Dendritic cell treated with granulocyte-macrophage colony-stimulating factor and Interleukin-4, amounts not matched to agents 40 ng/mL and 50 ng/mL, for 4 days (primary cell): ENCODE measurements at regions not wholly inside any gene's neighbourhood (a gene's known extent, or its start where the extent isn't known, plus 50 kb on each side); places are given as distances from the start of the nearest gene placed in this dataset.

Experiments
- H3K27ac Mint-ChIP-seq: one replicate; pipeline ENCODE4 v1.8.0; 2022; ENCODE audit warnings: mild to moderate bottlenecking, mixed read lengths
- H3K27me3 Mint-ChIP-seq: one replicate; pipeline ENCODE4 v1.8.0; 2022; ENCODE audit warnings: mild to moderate bottlenecking, mixed read lengths
- H3K36me3 Mint-ChIP-seq: one replicate; pipeline ENCODE4 v1.8.0; 2022; ENCODE audit warnings: low read depth, mixed read lengths
- H3K4me1 Mint-ChIP-seq: one replicate; pipeline ENCODE4 v1.8.0; 2022; ENCODE audit warnings: low read depth, mixed read lengths
- H3K4me3 Mint-ChIP-seq: one replicate; pipeline ENCODE4 v1.8.0; 2022; ENCODE audit warnings: mild to moderate bottlenecking, moderate library complexity, mixed read lengths
- H3K9me3 Mint-ChIP-seq: one replicate; pipeline ENCODE4 v1.8.0; 2022; ENCODE audit warnings: mixed read lengths
- intact Hi-C: fragments of 100-400 bp; cut with micrococcal nuclease; formaldehyde crosslinking; loops from one replicate; pipeline ENCODE4 v1.15.0; 2022

- H3K36me3 Mint-ChIP-seq, result no peaks in the 10 kb centered on the region
- no peaks in the 10 kb centered on the region for H3K4me1 Mint-ChIP-seq
- H3K27ac Mint-ChIP-seq, result no peak overlapping the region
- H3K4me3 Mint-ChIP-seq, result no peak overlapping the region
- no peaks in the 10 kb centered on the region for H3K27me3 Mint-ChIP-seq
- intact Hi-C loops, result no loop called here
- peaks cover 12% of the 10 kb centered on the region for H3K9me3 Mint-ChIP-seq
Measured at GRCh38 chr10:108779501-108779900, 1143.8 kb downstream of the XPNPEP1 start.

DNA sequence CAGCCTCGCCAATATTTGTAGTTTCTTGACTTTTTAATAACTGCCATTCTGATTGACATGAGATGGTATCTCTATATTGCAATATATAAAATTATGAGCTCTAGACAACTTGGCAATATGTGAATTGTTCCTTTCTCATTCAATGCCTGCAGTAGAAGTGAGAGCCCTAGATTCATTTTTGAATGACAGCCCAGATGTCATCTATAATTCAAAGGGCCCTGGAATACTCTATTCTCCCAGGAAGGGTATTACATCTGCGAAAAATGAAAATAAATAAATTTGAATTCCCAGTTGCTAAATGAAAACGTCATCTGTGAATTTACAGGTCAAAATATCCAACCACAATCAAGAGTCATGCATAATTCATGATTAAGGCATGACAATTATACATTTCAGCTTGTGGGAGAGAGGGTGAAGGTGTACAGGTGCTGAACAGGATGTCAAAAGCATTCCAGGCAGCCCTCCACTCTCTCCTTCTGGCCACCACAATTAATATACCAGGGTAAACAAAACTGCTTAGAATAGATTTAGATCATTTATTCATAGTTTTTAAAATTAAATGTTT is 1147.3 kb downstream of the XPNPEP1 start:
- H3K36me3 Mint-ChIP-seq, result no peaks in the 10 kb centered on the region
- H3K9me3 Mint-ChIP-seq, result no peaks in the 10 kb centered on the region
- no peak overlapping the region for H3K27ac Mint-ChIP-seq
- intact Hi-C loops, result no loop called here
- no peaks in the 10 kb centered on the region for H3K4me1 Mint-ChIP-seq
- H3K27me3 Mint-ChIP-seq, result no peaks in the 10 kb centered on the region
- no peak overlapping the region for H3K4me3 Mint-ChIP-seq

- H3K27me3 Mint-ChIP-seq, result no peaks in the 10 kb centered on the region
Measured at GRCh38 chr10:108771106-108771505, 1152.2 kb downstream of the XPNPEP1 start.

GRCh38 chr10:108765794-108766193 is 1157.5 kb downstream of the XPNPEP1 start:
- H3K27me3 Mint-ChIP-seq, result no peaks in the 10 kb centered on the region
- no peaks in the 10 kb centered on the region for H3K4me1 Mint-ChIP-seq
- intact Hi-C loops, result no loop called here
- no peak overlapping the region for H3K27ac Mint-ChIP-seq
- H3K36me3 Mint-ChIP-seq, result no peaks in the 10 kb centered on the region
- H3K9me3 Mint-ChIP-seq, result no peaks in the 10 kb centered on the region
- no peak overlapping the region for H3K4me3 Mint-ChIP-seq

More at GRCh38 chr10:108771106-108771505, 1152.2 kb downstream of the XPNPEP1 start:
- H3K36me3 Mint-ChIP-seq, result no peaks in the 10 kb centered on the region
- no peaks in the 10 kb centered on the region for H3K4me1 Mint-ChIP-seq
- intact Hi-C loops, result no loop called here
- H3K27ac Mint-ChIP-seq, result no peak overlapping the region
- H3K9me3 Mint-ChIP-seq, result no peaks in the 10 kb centered on the region
- H3K4me3 Mint-ChIP-seq, result no peak overlapping the region

- Mint-ChIP-seq H3K27me3 (no peaks in the 10 kb centered on the region), H3K36me3 (no peaks in the 10 kb centered on the region), H3K9me3 (no peaks in the 10 kb centered on the region), H3K27ac (no peak overlapping the region), H3K4me3 (no peak overlapping the region), H3K4me1 (no peaks in the 10 kb centered on the region)
- intact Hi-C loops, result no loop called here
Measured at GRCh38 chr10:108757946-108758345, 1165.4 kb downstream of the XPNPEP1 start.

DNA sequence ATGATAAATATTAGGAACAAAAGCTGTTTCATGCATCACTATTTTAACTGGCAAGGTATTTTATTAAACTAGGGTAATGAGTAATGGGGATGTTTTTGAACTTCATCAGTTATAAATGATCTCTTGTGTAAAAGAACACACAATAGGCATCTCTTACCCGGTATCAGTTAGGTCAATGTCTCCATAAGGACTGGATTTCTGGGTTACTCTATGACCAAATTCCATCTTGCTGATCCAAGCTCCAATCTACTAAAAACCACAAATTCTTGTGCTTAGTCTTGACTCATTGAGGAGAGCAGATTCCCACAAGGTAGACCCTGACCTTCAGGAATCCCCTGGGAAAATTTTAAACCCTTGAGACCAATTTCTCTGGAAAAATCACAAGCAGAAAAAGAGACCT is 1167.7 kb downstream of the XPNPEP1 start:
- Mint-ChIP-seq H3K36me3 (no peaks in the 10 kb centered on the region), H3K27ac (no peak overlapping the region), H3K27me3 (no peaks in the 10 kb centered on the region)

DNA sequence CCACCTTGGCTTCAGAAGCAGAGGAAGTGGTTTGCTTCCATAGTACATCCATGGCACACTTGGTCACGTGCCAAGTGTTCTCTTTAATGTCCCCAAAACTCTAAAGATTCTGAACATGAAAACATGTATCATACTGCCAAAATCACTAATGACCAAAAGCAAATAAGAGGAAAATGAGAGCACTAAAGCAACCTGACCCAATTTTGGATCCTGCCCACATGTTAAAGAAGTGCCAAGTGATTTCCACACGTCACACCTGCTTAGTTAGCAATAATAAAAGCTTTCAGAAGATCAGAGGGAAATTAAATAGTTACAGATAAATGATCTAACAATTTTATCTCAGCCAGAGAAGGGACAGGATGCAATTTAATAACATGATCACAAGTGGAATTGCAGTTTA is 1170.0 kb downstream of the XPNPEP1 start:
- Mint-ChIP-seq H3K4me3 (no peak overlapping the region), H3K27ac (no peak overlapping the region), H3K27me3 (no peaks in the 10 kb centered on the region), H3K9me3 (no peaks in the 10 kb centered on the region), H3K36me3 (no peaks in the 10 kb centered on the region), H3K4me1 (no peaks in the 10 kb centered on the region)
- intact Hi-C loops, result no loop called here

More for the DNA sequence above, 1167.7 kb downstream of the XPNPEP1 start:
- no peaks in the 10 kb centered on the region for H3K4me1 Mint-ChIP-seq
- no peaks in the 10 kb centered on the region for H3K9me3 Mint-ChIP-seq
- intact Hi-C loops, result no loop called here
- no peak overlapping the region for H3K4me3 Mint-ChIP-seq

- Mint-ChIP-seq H3K9me3 (no peaks in the 10 kb centered on the region), H3K27ac (no peak overlapping the region), H3K4me3 (no peak overlapping the region), H3K36me3 (no peaks in the 10 kb centered on the region), H3K4me1 (no peaks in the 10 kb centered on the region), H3K27me3 (no peaks in the 10 kb centered on the region)
- intact Hi-C loops, result no loop called here
Measured at GRCh38 chr10:108749042-108749441, 1174.3 kb downstream of the XPNPEP1 start.

DNA sequence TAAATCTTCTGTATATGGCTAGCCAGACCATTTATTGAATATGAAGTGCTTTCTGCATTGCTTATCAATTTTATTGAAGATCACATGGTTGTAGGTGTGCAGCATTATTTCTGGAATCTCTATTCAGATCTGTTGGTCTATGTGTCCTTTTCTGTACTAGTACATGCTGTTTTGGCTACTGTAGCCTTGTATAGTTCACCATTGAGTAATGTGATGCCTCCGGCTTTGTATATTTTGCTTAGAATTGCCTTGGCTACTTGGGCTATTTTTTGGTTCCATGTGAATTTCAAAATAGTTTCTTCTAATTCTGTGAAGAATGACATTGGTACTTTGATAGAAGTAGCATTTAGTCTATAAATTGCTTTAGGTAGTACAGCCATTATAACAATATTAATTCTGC is 1187.2 kb downstream of the XPNPEP1 start:
- Mint-ChIP-seq H3K27ac (no peak overlapping the region), H3K9me3 (peaks cover 34% of the 10 kb centered on the region), H3K27me3 (no peaks in the 10 kb centered on the region), H3K36me3 (no peaks in the 10 kb centered on the region), H3K4me3 (no peak overlapping the region), H3K4me1 (no peaks in the 10 kb centered on the region)
- intact Hi-C loops, result no loop called here

- Mint-ChIP-seq H3K4me1 (no peaks in the 10 kb centered on the region), H3K9me3 (peaks cover 34% of the 10 kb centered on the region), H3K27me3 (no peaks in the 10 kb centered on the region), H3K4me3 (no peak overlapping the region), H3K36me3 (no peaks in the 10 kb centered on the region), H3K27ac (no peak overlapping the region)
- intact Hi-C loops, result no loop called here
Measured at GRCh38 chr10:108735380-108735779, 1187.9 kb downstream of the XPNPEP1 start.

- no peaks in the 10 kb centered on the region for H3K27me3 Mint-ChIP-seq
- peaks cover 64% of the 10 kb centered on the region for H3K9me3 Mint-ChIP-seq
- intact Hi-C loops, result no loop called here
- no peak overlapping the region for H3K4me3 Mint-ChIP-seq
- H3K4me1 Mint-ChIP-seq, result no peaks in the 10 kb centered on the region
- H3K36me3 Mint-ChIP-seq, result no peaks in the 10 kb centered on the region
- H3K27ac Mint-ChIP-seq, result no peak overlapping the region
Measured at GRCh38 chr10:108721874-108722273, 1201.4 kb downstream of the XPNPEP1 start.

GRCh38 chr10:108716352-108716751 is 1207.0 kb downstream of the XPNPEP1 start:
- H3K36me3 Mint-ChIP-seq, result no peaks in the 10 kb centered on the region
- H3K27me3 Mint-ChIP-seq, result no peaks in the 10 kb centered on the region
- H3K27ac Mint-ChIP-seq, result no peak overlapping the region
- H3K4me3 Mint-ChIP-seq, result no peak overlapping the region
- no peaks in the 10 kb centered on the region for H3K4me1 Mint-ChIP-seq
- intact Hi-C loops, result no loop called here
- H3K9me3 Mint-ChIP-seq, result peaks cover 77% of the 10 kb centered on the region

GRCh38 chr10:108709927-108710722 is 1213.2 kb downstream of the XPNPEP1 start:
- Mint-ChIP-seq H3K4me3 (no peak overlapping the region), H3K36me3 (no peaks in the 10 kb centered on the region)

DNA sequence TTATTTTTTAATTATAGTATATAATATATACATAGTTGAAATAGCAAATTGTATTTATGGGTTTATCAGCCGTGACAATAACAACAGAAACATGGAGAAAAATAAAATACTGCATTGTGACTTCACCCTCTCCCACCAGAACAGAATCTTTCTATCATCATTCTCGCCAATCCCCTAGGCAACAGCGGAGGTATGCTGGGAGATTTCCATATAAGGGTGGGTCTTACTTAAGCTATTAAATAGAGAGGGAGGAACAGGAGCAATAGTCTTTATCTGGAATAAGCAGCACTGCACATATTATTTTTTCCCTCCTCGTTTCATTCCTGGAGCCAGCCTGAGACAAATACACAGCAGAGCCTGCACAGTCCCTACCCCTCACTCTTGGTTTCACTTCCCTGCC is 1214.9 kb downstream of the XPNPEP1 start:
- Mint-ChIP-seq H3K4me3 (no peak overlapping the region), H3K4me1 (no peaks in the 10 kb centered on the region), H3K27me3 (no peaks in the 10 kb centered on the region), H3K9me3 (peaks cover 20% of the 10 kb centered on the region), H3K27ac (no peak overlapping the region), H3K36me3 (no peaks in the 10 kb centered on the region)
- intact Hi-C loops, result no loop called here

More at GRCh38 chr10:108709927-108710722, 1213.2 kb downstream of the XPNPEP1 start:
- Mint-ChIP-seq H3K27ac (no peak overlapping the region), H3K4me1 (no peaks in the 10 kb centered on the region), H3K9me3 (peaks cover 37% of the 10 kb centered on the region), H3K27me3 (no peaks in the 10 kb centered on the region)
- intact Hi-C loops, result no loop called here
